ENCODE measurements at regions not wholly inside any gene's neighbourhood (a gene's known extent, or its start where the extent isn't known, plus 50 kb on each side); places are given as distances from the start of the nearest gene placed in this dataset.

GRCh38 chr3:96677156-96677555 lies 137.2 kb upstream of the EPHA6 start:
- Mint-ChIP-seq H3K4me3 (ENCODE audit: unreplicated experiment) (no peak overlapping the region), H3K27me3 (ENCODE audit: insufficient read depth, unreplicated experiment) (no peaks in the 10 kb centered on the region), H3K9me3 (ENCODE audit: unreplicated experiment) (peaks cover 13% of the 10 kb centered on the region), H3K36me3 (ENCODE audit: insufficient read depth, unreplicated experiment) (no peaks in the 10 kb centered on the region), H3K27ac (ENCODE audit: low read depth, unreplicated experiment) (no peak overlapping the region), H3K4me1 (ENCODE audit: insufficient read depth, unreplicated experiment) (no peaks in the 10 kb centered on the region)
- DNase-seq (ENCODE audit: unreplicated experiment), result no peak
- no TSS peak for BruUV-seq (replicated peaks)
- intact Hi-C loops (cut with micrococcal nuclease), result no loop called here
- ChIA-PET POLR2A (no interaction called here), CTCF (no interaction called here)
- no peak for TF ChIP-seq CTCF (IDR thresholded peaks at IDR 0.05; ENCODE audit: unreplicated experiment)

GRCh38 chr3:96678325-96678724 lies 136.1 kb upstream of the EPHA6 start:
- Mint-ChIP-seq H3K4me3 (ENCODE audit: unreplicated experiment) (no peak overlapping the region), H3K4me1 (ENCODE audit: insufficient read depth, unreplicated experiment) (no peaks in the 10 kb centered on the region), H3K27ac (ENCODE audit: low read depth, unreplicated experiment) (no peak overlapping the region), H3K9me3 (ENCODE audit: unreplicated experiment) (peaks cover 13% of the 10 kb centered on the region), H3K27me3 (ENCODE audit: insufficient read depth, unreplicated experiment) (no peaks in the 10 kb centered on the region), H3K36me3 (ENCODE audit: insufficient read depth, unreplicated experiment) (no peaks in the 10 kb centered on the region)
- ChIA-PET CTCF (no interaction called here), POLR2A (no interaction called here)
- no peak for DNase-seq (ENCODE audit: unreplicated experiment)
- intact Hi-C loops (cut with micrococcal nuclease), result no loop called here
- TF ChIP-seq CTCF (IDR thresholded peaks at IDR 0.05; ENCODE audit: unreplicated experiment), result no peak
- no TSS peak for BruUV-seq (replicated peaks)

DNA sequence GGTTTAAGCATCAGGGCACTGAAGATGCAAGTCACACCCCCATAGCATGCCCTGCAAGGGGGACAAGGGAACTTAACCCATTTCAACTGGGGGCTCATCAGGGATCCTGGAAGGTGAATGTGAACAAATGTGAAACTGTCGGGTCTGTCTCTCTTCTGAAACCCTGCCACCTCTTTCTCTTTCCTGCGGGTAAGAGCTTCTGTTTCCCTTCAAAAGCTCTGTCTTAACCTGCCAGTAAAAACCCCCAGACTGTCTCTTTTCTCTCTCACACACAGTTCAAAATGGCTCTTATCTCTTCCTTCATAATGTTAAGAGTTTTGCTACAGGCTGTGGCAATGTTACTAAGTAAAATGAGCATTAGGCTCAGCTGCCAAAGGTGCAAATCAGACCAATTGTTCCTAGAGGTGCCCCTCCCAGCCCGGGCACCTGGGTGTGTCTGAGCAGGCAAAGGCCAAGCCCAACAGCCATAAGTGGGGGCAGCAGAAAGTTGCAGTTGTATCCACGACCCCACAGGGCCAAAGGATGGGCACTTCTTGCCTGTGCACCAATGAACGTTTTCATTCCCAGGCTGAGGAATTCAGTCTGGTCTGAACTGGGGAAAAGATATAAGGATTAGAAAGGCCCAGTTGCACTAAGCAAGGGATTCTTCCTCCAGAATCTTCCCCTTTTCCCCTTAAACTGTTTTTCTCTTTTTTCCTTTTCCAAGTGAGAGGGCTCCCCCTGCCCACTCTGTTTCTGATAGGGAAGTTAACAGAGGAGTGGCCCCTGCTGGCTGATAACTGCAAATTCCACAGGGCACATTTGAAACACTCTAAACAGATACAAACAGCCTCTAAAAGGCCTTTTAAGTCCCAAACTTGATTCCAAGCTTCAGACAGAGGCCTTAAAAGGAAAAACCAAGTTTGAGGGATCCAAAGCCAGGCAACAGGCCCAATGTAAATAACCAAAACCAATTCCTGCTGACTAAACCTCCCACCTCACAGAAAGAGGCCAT lies 113.8 kb upstream of the EPHA6 start:
- TF ChIP-seq CTCF (IDR thresholded peaks at IDR 0.05; ENCODE audit: unreplicated experiment), result no peak
- peaks cover 13% of the 10 kb centered on the region for H3K4me1 Mint-ChIP-seq (ENCODE audit: insufficient read depth, unreplicated experiment)
- peaks cover 19% of the 10 kb centered on the region for H3K9me3 Mint-ChIP-seq (ENCODE audit: unreplicated experiment)
- BruUV-seq (replicated peaks), result no TSS peak
- no peaks in the 10 kb centered on the region for H3K27me3 Mint-ChIP-seq (ENCODE audit: insufficient read depth, unreplicated experiment)
- no peaks in the 10 kb centered on the region for H3K36me3 Mint-ChIP-seq (ENCODE audit: insufficient read depth, unreplicated experiment)
- POLR2A ChIA-PET, result interaction anchor here (1.1 kb wide), 1 partner anchor 11 kb away, joined by 4 read pairs; no protein-coding TSS in a partner anchor
- peak; percentile 11 for DNase-seq (ENCODE audit: unreplicated experiment)
- intact Hi-C loops (cut with micrococcal nuclease), result no loop called here
- CTCF ChIA-PET, result interaction anchor here (0.6 to 0.7 kb wide), 2 partner anchors 47 to 365 kb away, joined by 3 read pairs; no protein-coding TSS in a partner anchor
- H3K27ac Mint-ChIP-seq (ENCODE audit: low read depth, unreplicated experiment), result no peak overlapping the region
- H3K4me3 Mint-ChIP-seq (ENCODE audit: unreplicated experiment), result no peak overlapping the region

GRCh38 chr3:96705895-96706294 lies 108.5 kb upstream of the EPHA6 start:
- peaks cover 14% of the 10 kb centered on the region for H3K4me1 Mint-ChIP-seq (ENCODE audit: insufficient read depth, unreplicated experiment)
- H3K36me3 Mint-ChIP-seq (ENCODE audit: insufficient read depth, unreplicated experiment), result no peaks in the 10 kb centered on the region
- ChIA-PET CTCF (interaction anchor here (0.6 kb wide), 1 partner anchor 227 kb away, joined by 3 read pairs; no protein-coding TSS in a partner anchor), POLR2A (no interaction called here)
- no peaks in the 10 kb centered on the region for H3K27me3 Mint-ChIP-seq (ENCODE audit: insufficient read depth, unreplicated experiment)
- TF ChIP-seq CTCF (IDR thresholded peaks at IDR 0.05; ENCODE audit: unreplicated experiment), result no peak
- peaks cover 4% of the 10 kb centered on the region for H3K9me3 Mint-ChIP-seq (ENCODE audit: unreplicated experiment)
- no TSS peak for BruUV-seq (replicated peaks)
- DNase-seq (ENCODE audit: unreplicated experiment), result no peak
- intact Hi-C loops (cut with micrococcal nuclease), result no loop called here
- H3K27ac Mint-ChIP-seq (ENCODE audit: low read depth, unreplicated experiment), result no peak overlapping the region
- no peak overlapping the region for H3K4me3 Mint-ChIP-seq (ENCODE audit: unreplicated experiment)
